ENCODE measurements at regions not wholly inside any gene's neighbourhood (a gene's known extent, or its start where the extent isn't known, plus 50 kb on each side); places are given as distances from the start of the nearest gene placed in this dataset.

DNA sequence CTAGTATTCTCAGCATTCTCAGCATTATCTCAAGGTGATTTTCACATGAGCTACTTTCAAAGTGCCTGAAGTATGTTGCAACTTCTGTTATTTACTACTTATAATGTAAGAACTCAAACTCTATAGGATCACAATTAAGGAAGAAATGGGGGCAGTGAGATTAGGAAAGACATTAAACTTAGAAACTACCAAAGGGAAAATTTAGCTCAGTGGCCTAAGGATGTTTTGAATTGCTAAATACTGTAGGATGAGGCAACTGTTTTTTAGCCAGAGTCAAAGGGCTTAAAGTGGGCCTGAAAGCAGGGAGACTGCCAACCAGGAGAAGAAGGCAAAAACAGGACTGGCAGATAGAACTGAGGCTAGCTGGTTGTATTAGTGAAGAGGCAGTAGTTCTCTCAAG lies 55.5 kb upstream of the MBNL1 start:
- TF ChIP-seq RARB (CRISPR knock-in tag; IDR thresholded peaks at IDR 0.05) (no peak), ZFP3 (CRISPR knock-in tag; IDR thresholded peaks at IDR 0.05) (no peak), TSHZ2 (CRISPR knock-in tag; IDR thresholded peaks at IDR 0.05) (no peak), ZNF70 (CRISPR knock-in tag; IDR thresholded peaks at IDR 0.05) (no peak), ZFP30 (CRISPR knock-in tag; IDR thresholded peaks at IDR 0.05) (no peak), OSR1 (CRISPR knock-in tag; IDR thresholded peaks at IDR 0.05) (no peak), TOX (CRISPR knock-in tag; IDR thresholded peaks at IDR 0.05; ENCODE audit: borderline replicate concordance) (no peak)
- TF ChIP-seq, protein P1, sequence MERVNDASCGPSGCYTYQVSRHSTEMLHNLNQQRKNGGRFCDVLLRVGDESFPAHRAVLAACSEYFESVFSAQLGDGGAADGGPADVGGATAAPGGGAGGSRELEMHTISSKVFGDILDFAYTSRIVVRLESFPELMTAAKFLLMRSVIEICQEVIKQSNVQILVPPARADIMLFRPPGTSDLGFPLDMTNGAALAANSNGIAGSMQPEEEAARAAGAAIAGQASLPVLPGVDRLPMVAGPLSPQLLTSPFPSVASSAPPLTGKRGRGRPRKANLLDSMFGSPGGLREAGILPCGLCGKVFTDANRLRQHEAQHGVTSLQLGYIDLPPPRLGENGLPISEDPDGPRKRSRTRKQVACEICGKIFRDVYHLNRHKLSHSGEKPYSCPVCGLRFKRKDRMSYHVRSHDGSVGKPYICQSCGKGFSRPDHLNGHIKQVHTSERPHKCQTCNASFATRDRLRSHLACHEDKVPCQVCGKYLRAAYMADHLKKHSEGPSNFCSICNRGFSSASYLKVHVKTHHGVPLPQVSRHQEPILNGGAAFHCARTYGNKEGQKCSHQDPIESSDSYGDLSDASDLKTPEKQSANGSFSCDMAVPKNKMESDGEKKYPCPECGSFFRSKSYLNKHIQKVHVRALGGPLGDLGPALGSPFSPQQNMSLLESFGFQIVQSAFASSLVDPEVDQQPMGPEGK (CRISPR knock-in tag; IDR thresholded peaks at IDR 0.05; ENCODE audit: borderline replicate concordance), result no peak
- TF ChIP-seq, protein P2, sequence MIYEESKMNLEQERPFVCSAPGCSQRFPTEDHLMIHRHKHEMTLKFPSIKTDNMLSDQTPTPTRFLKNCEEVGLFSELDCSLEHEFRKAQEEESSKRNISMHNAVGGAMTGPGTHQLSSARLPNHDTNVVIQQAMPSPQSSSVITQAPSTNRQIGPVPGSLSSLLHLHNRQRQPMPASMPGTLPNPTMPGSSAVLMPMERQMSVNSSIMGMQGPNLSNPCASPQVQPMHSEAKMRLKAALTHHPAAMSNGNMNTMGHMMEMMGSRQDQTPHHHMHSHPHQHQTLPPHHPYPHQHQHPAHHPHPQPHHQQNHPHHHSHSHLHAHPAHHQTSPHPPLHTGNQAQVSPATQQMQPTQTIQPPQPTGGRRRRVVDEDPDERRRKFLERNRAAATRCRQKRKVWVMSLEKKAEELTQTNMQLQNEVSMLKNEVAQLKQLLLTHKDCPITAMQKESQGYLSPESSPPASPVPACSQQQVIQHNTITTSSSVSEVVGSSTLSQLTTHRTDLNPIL (CRISPR knock-in tag; IDR thresholded peaks at IDR 0.05; ENCODE audit: low read depth), result no peak
